Mesenchymal stem cell (in vitro differentiated cells and primary cell): ENCODE measurements at regions not wholly inside any gene's neighbourhood (a gene's known extent, or its start where the extent isn't known, plus 50 kb on each side); places are given as distances from the start of the nearest gene placed in this dataset.
A peak's percentile ranks its signal among the peaks of the same experiment; 100 is the strongest.

Experiments used
- DNase-seq: peaks from one replicate; pipeline ENCODE4 v3.0.0-alpha.2; 2013
- H2AFZ ChIP-seq: one replicate; pipeline ENCODE4 v1.6.1; 2013; ENCODE audit warnings: low read depth, mild to moderate bottlenecking, control low read depth, inconsistent platforms, low read length, moderate library complexity
- H2AK5ac ChIP-seq: 2 replicates; pipeline ENCODE4 v1.6.1; 2013; ENCODE audit warnings: low read length, moderate library complexity, mild to moderate bottlenecking, inconsistent platforms; ENCODE audit not compliant: severe bottlenecking
- H2BK120ac ChIP-seq: one replicate; pipeline ENCODE4 v1.6.1; 2013; ENCODE audit warnings: low read depth, mild to moderate bottlenecking, inconsistent platforms, low read length, moderate library complexity
- H2BK12ac ChIP-seq, 2 experiments: one replicate each; pipeline ENCODE4 v1.6.1; 2013; ENCODE audit warnings: inconsistent platforms in 2 of 2, low read length in 2 of 2, mild to moderate bottlenecking in 2 of 2, moderate library complexity in 2 of 2, control low read depth in 1 of 2
- H2BK15ac ChIP-seq: one replicate; pipeline ENCODE4 v1.6.1; 2013; ENCODE audit warnings: mild to moderate bottlenecking, low read depth, inconsistent platforms; ENCODE audit not compliant: poor library complexity, severe bottlenecking
- H2BK5ac ChIP-seq: 2 replicates; pipeline ENCODE4 v1.6.1; 2013; ENCODE audit warnings: low read depth, mild to moderate bottlenecking, low read length, control low read depth, inconsistent platforms; ENCODE audit not compliant: poor library complexity, severe bottlenecking
- H3K14ac ChIP-seq, 2 experiments: one replicate each; pipeline ENCODE4 v1.6.1; 2013; ENCODE audit warnings: inconsistent platforms in 2 of 2, low read length in 2 of 2, control low read depth in 1 of 2, mild to moderate bottlenecking in 1 of 2, moderate library complexity in 1 of 2
- H3K18ac ChIP-seq, 2 experiments: one replicate each; pipeline ENCODE4 v1.6.1; 2013; ENCODE audit warnings: inconsistent platforms in 2 of 2, low read length in 2 of 2, control low read depth in 1 of 2, low read depth in 1 of 2, mild to moderate bottlenecking in 1 of 2
- H3K23ac ChIP-seq, 2 experiments: one replicate each; pipeline ENCODE4 v1.6.1; 2013; ENCODE audit warnings: inconsistent platforms in 2 of 2, low read length in 2 of 2, mild to moderate bottlenecking in 2 of 2, moderate library complexity in 2 of 2, control low read depth in 1 of 2
- H3K27ac ChIP-seq: 2 replicates; pipeline ENCODE4 v1.5.1; 2013; ENCODE audit warnings: mild to moderate bottlenecking, moderate library complexity, low read length, control low read depth, inconsistent platforms; ENCODE audit not compliant: poor library complexity, severe bottlenecking
- H3K27me3 ChIP-seq, 2 experiments: 2 replicates each; pipeline versions ENCODE4 v1.6.1 to v1.7.0; 2013; ENCODE audit warnings: low read length in 2 of 2, mild to moderate bottlenecking in 2 of 2, moderate library complexity in 2 of 2, control low read depth in 1 of 2, inconsistent platforms in 1 of 2; ENCODE audit not compliant: control insufficient read depth in 1 of 2, insufficient read depth in 1 of 2
- H3K36me3 ChIP-seq, 2 experiments: 2 replicates each; pipeline versions ENCODE4 v1.6.1 to v1.7.0; 2013; ENCODE audit warnings: low read length in 2 of 2, control low read depth in 1 of 2, inconsistent platforms in 1 of 2, low read depth in 1 of 2, mild to moderate bottlenecking in 1 of 2; ENCODE audit not compliant: insufficient read depth in 2 of 2, control insufficient read depth in 1 of 2
- H3K4ac ChIP-seq, 2 experiments: one replicate each; pipeline ENCODE4 v1.6.1; 2013; ENCODE audit warnings: inconsistent platforms in 2 of 2, low read length in 2 of 2, mild to moderate bottlenecking in 2 of 2, moderate library complexity in 2 of 2, control low read depth in 1 of 2, low read depth in 1 of 2
- H3K4me1 ChIP-seq: 2 replicates; pipeline ENCODE4 v1.6.1; 2013; ENCODE audit warnings: low read depth, low read length, control low read depth; ENCODE audit not compliant: control insufficient read depth, insufficient read depth
- H3K4me2 ChIP-seq: 2 replicates; pipeline ENCODE4 v1.6.1; 2013; ENCODE audit warnings: low read length, mild to moderate bottlenecking, inconsistent platforms; ENCODE audit not compliant: poor library complexity, severe bottlenecking
- H3K4me3 ChIP-seq, 2 experiments: 2 replicates each; pipeline versions ENCODE4 v1.5.1 to v1.7.0; 2013; ENCODE audit warnings: low read length in 2 of 2, mild to moderate bottlenecking in 2 of 2, control low read depth in 1 of 2, low read depth in 1 of 2; ENCODE audit not compliant: insufficient read depth in 1 of 2
- H3K79me1 ChIP-seq: replicated peaks from 2 replicates; pipeline ENCODE4 v1.6.1; 2013; ENCODE audit warnings: mild to moderate bottlenecking, control low read depth, low read length, inconsistent platforms; ENCODE audit not compliant: poor library complexity, severe bottlenecking
- H3K9ac ChIP-seq: 2 replicates; pipeline ENCODE4 v1.7.0; 2013; ENCODE audit warnings: mild to moderate bottlenecking, low read length, moderate library complexity
- H3K9me3 ChIP-seq: 2 replicates; pipeline ENCODE4 v1.7.0; 2013; ENCODE audit warnings: mild to moderate bottlenecking, low read length; ENCODE audit not compliant: control insufficient read depth
- H4K8ac ChIP-seq: one replicate; pipeline ENCODE4 v1.6.1; 2013; ENCODE audit warnings: inconsistent platforms, mild to moderate bottlenecking, low read length, moderate library complexity
- H4K91ac ChIP-seq: one replicate; pipeline ENCODE4 v1.6.1; 2013; ENCODE audit warnings: mild to moderate bottlenecking, low read length, inconsistent platforms
- WGBS: methylation state at CpG from one replicate; pipeline ENCODE4 v1.1.7; 2013; ENCODE audit warnings: mixed read lengths; 5-methylcytosine and 5-hydroxymethylcytosine counted together

DNA sequence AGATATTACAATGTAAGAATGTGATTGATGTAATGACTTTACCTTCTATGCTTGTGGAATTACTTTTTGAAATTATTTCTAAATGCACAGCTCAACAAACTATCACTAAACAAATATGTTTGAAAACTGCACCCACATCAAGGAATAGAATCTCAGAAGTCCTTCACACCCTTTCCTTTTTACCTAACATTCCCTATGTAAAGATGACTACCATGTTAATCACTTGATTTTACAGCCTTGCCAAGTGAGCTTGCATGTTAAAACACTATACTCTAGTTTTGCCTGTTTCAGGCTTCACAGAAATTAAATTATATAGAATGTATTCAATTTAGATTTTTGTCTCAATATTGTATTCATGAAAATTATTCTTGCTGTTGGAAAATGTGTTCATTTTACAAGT, 1169.4 kb upstream of the CELF2 start:
- no peak overlapping the region for H2BK5ac ChIP-seq
- no peak overlapping the region for H4K91ac ChIP-seq
- H3K4me1 ChIP-seq: no peaks in the 10 kb centered on the region
- H3K9ac ChIP-seq: no peak overlapping the region
- H2BK15ac ChIP-seq: no peak overlapping the region
- no peak overlapping the region for H3K27ac ChIP-seq
- H3K79me1 ChIP-seq: no peaks in the 10 kb centered on the region
- H3K23ac ChIP-seq: no peak overlapping the region
- no peak overlapping the region for H2AFZ ChIP-seq
- H2AK5ac ChIP-seq: no peak overlapping the region
- H2BK12ac ChIP-seq: no peak overlapping the region
- H2BK120ac ChIP-seq: no peak overlapping the region
- no peaks in the 10 kb centered on the region for H3K27me3 ChIP-seq
- H3K14ac ChIP-seq: no peak overlapping the region
- no peak overlapping the region for H3K4ac ChIP-seq
- H3K4me2 ChIP-seq: no peak overlapping the region
- peaks cover 68% of the 10 kb centered on the region for H3K9me3 ChIP-seq
- H3K18ac ChIP-seq: no peak overlapping the region
- DNase-seq: no peak
- H3K36me3 ChIP-seq: no peaks in the 10 kb centered on the region
- no peak overlapping the region for H4K8ac ChIP-seq
- H3K4me3 ChIP-seq: no peak overlapping the region

DNA sequence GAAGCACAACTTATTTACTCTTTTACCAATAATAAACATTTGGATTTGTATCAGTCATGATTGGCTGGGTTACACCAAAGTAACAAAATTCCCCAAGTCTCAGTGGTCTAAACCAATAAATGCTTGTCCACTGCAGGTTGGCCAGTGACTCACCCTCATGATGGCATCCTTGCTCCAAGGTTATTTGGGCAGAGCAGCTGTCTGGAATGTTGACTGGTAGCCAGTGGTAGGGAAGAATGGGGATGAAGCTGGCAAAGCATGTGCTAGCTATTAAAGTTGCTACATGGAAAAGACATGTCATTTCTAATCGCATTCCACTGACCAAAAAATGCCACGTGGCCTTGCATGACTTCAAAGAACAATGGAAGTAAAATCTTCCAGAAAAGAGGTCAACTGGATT, 1168.7 kb upstream of the CELF2 start:
- H3K27me3 ChIP-seq: no peaks in the 10 kb centered on the region
- no peak overlapping the region for H3K23ac ChIP-seq
- no peak overlapping the region for H4K8ac ChIP-seq
- H3K79me1 ChIP-seq: no peaks in the 10 kb centered on the region
- H2BK15ac ChIP-seq: no peak overlapping the region
- peaks cover 75% of the 10 kb centered on the region for H3K9me3 ChIP-seq
- no peak for DNase-seq
- no peak overlapping the region for H2BK5ac ChIP-seq
- no peak overlapping the region for H3K27ac ChIP-seq
- peak overlapping the region; percentile 46 for H4K91ac ChIP-seq
- H2AFZ ChIP-seq: no peak overlapping the region
- H3K18ac ChIP-seq: no peak overlapping the region
- 40% methylated on average over 1 of the region's 2 CpGs for WGBS
- no peak overlapping the region for H3K14ac ChIP-seq
- no peak overlapping the region for H2AK5ac ChIP-seq
- no peaks in the 10 kb centered on the region for H3K4me1 ChIP-seq
- no peak overlapping the region for H2BK12ac ChIP-seq
- no peak overlapping the region for H2BK120ac ChIP-seq
- no peaks in the 10 kb centered on the region for H3K36me3 ChIP-seq
- H3K4ac ChIP-seq: no peak overlapping the region
- no peak overlapping the region for H3K9ac ChIP-seq
- no peak overlapping the region for H3K4me3 ChIP-seq
- H3K4me2 ChIP-seq: no peak overlapping the region

DNA sequence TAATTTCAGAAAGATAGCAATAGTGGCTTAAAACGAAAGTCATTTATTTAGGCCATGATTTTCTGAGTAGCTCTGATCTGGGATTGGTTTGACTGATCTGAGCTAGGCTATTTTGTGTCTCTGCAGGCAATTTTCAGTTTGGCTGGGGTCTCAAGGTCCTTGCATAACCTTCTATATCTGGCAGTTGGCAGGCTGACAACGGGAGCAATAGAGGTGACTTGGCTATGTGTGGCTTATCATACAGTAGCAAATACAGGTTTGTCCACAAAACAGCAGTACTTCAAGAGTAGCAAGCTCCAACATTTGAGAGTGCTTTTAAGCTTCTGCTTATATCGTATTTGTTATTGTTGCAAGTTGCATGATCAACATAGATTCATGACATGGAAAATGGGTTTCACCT, 1167.3 kb upstream of the CELF2 start:
- no peak overlapping the region for H2AFZ ChIP-seq
- no peak overlapping the region for H2BK5ac ChIP-seq
- no peak overlapping the region for H3K14ac ChIP-seq
- no peak for DNase-seq
- no peak overlapping the region for H2BK15ac ChIP-seq
- no peak overlapping the region for H2AK5ac ChIP-seq
- H3K9me3 ChIP-seq: peaks cover 65% of the 10 kb centered on the region
- no peaks in the 10 kb centered on the region for H3K79me1 ChIP-seq
- H2BK12ac ChIP-seq: no peak overlapping the region
- no peak overlapping the region for H3K23ac ChIP-seq
- no peak overlapping the region for H4K91ac ChIP-seq
- no peak overlapping the region for H3K4me3 ChIP-seq
- H3K18ac ChIP-seq: no peak overlapping the region
- no peaks in the 10 kb centered on the region for H3K27me3 ChIP-seq
- no peak overlapping the region for H2BK120ac ChIP-seq
- WGBS: 80% methylated on average over 3 of the region's 3 CpGs
- H3K4ac ChIP-seq: no peak overlapping the region
- H3K27ac ChIP-seq: no peak overlapping the region
- H4K8ac ChIP-seq: no peak overlapping the region
- H3K4me1 ChIP-seq: no peaks in the 10 kb centered on the region
- no peaks in the 10 kb centered on the region for H3K36me3 ChIP-seq
- H3K4me2 ChIP-seq: no peak overlapping the region
- no peak overlapping the region for H3K9ac ChIP-seq

DNA sequence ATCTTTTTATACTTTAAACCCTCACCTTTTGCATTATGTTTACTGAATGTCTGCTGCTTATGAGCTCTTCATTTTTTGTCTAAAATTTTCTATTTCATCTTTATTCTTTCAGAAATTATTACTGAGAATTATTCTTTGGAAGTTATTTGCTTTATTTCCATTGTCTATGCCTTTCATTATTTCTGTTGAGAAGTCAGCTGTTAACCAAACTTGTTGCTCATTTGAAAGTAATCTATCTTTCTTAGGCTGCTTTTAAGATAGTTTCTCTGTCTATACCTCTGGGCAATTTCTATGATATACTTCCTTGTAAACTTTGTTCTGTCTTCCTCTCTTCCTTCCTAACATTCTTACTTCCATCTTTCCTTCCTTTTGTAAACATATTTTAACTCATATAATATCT, 1165.9 kb upstream of the CELF2 start:
- DNase-seq: no peak
- H2BK12ac ChIP-seq: no peak overlapping the region
- H4K91ac ChIP-seq: no peak overlapping the region
- H2BK120ac ChIP-seq: no peak overlapping the region
- no peak overlapping the region for H3K9ac ChIP-seq
- no peak overlapping the region for H3K23ac ChIP-seq
- H3K36me3 ChIP-seq: no peaks in the 10 kb centered on the region
- peak overlapping the region; percentile 2 for H2BK5ac ChIP-seq
- H3K9me3 ChIP-seq: peaks cover 59% of the 10 kb centered on the region
- no peaks in the 10 kb centered on the region for H3K4me1 ChIP-seq
- no peak overlapping the region for H3K27ac ChIP-seq
- H3K4me3 ChIP-seq: no peak overlapping the region
- no peaks in the 10 kb centered on the region for H3K79me1 ChIP-seq
- no peaks in the 10 kb centered on the region for H3K27me3 ChIP-seq
- H2AK5ac ChIP-seq: no peak overlapping the region
- no peak overlapping the region for H3K4ac ChIP-seq
- no peak overlapping the region for H2AFZ ChIP-seq
- no peak overlapping the region for H4K8ac ChIP-seq
- no peak overlapping the region for H3K14ac ChIP-seq
- no peak overlapping the region for H2BK15ac ChIP-seq
- no peak overlapping the region for H3K18ac ChIP-seq
- no peak overlapping the region for H3K4me2 ChIP-seq
